ES-I3 (cell line): ENCODE measurements at regions not wholly inside any gene's neighbourhood (a gene's known extent, or its start where the extent isn't known, plus 50 kb on each side); places are given as distances from the start of the nearest gene placed in this dataset.

Experiments
- H3K36me3 ChIP-seq: 2 replicates; pipeline ENCODE4 v1.6.1; 2013; ENCODE audit warnings: mild to moderate bottlenecking, low read length, control low read depth, moderate library complexity; ENCODE audit not compliant: insufficient read depth
- H3K4me1 ChIP-seq: 2 replicates; pipeline ENCODE4 v1.6.1; 2013; ENCODE audit warnings: mild to moderate bottlenecking, control low read depth, low read length; ENCODE audit not compliant: insufficient read depth
- H3K9ac ChIP-seq: 2 replicates; pipeline ENCODE4 v1.6.1; 2013; ENCODE audit warnings: low read depth, mild to moderate bottlenecking, low read length, moderate library complexity
- H3K9me3 ChIP-seq: 2 replicates; pipeline ENCODE4 v1.6.1; 2013; ENCODE audit warnings: mild to moderate bottlenecking, low read length, moderate library complexity; ENCODE audit not compliant: control insufficient read depth, insufficient read depth

DNA sequence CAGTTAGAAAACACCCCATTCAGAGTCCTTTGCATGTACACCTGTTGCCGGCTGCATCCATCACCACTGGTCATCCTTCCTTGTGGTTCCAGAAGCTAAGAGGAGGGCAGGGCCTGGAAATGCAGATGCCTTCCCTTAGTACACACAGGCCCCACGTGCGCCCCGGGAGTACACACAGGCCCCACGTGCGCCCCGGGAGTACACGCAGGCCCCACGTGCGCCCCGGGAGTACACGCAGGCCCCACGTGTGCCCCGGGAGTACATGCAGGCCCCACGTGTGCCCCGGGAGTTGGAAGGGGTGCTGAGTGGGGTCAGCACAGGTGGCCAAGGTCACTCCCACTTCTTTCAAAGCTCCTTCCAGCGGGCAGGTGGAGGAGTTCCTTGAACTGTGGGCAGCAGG lies 1141.9 kb downstream of the BRD1 start:
- no peak overlapping the region for H3K9ac ChIP-seq
- no peaks in the 10 kb centered on the region for H3K36me3 ChIP-seq
- H3K4me1 ChIP-seq: no peaks in the 10 kb centered on the region
- H3K9me3 ChIP-seq: no peaks in the 10 kb centered on the region

- H3K4me1 ChIP-seq: no peaks in the 10 kb centered on the region
- H3K9me3 ChIP-seq: no peaks in the 10 kb centered on the region
- H3K9ac ChIP-seq: no peak overlapping the region
- no peaks in the 10 kb centered on the region for H3K36me3 ChIP-seq
Measured at GRCh38 chr22:48683640-48684039, 1144.0 kb downstream of the BRD1 start.

- no peaks in the 10 kb centered on the region for H3K4me1 ChIP-seq
- H3K36me3 ChIP-seq: no peaks in the 10 kb centered on the region
- no peak overlapping the region for H3K9ac ChIP-seq
- no peaks in the 10 kb centered on the region for H3K9me3 ChIP-seq
Measured at GRCh38 chr22:48682504-48682903, 1145.2 kb downstream of the BRD1 start.

DNA sequence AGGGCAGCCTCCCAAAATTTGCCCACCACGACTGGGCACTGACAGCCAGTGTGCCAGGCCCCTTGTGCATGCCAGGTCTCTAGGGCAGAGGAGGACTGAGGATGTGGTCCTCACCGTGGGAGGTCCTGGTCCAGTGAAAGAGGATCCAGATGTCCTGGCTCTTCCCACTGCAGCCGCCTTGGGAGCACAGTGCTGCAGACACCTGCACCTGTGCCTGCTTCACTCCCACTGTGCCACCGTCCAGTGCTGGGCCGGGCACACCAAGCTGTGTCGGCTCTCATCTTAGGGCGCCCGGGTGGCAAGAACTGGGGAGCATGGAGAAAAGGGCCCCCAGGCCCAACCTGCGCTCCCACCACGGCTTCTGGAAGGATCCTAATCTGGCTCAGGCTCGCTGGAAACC lies 1147.1 kb downstream of the BRD1 start:
- no peak overlapping the region for H3K9ac ChIP-seq
- no peaks in the 10 kb centered on the region for H3K9me3 ChIP-seq
- no peaks in the 10 kb centered on the region for H3K4me1 ChIP-seq
- H3K36me3 ChIP-seq: no peaks in the 10 kb centered on the region

DNA sequence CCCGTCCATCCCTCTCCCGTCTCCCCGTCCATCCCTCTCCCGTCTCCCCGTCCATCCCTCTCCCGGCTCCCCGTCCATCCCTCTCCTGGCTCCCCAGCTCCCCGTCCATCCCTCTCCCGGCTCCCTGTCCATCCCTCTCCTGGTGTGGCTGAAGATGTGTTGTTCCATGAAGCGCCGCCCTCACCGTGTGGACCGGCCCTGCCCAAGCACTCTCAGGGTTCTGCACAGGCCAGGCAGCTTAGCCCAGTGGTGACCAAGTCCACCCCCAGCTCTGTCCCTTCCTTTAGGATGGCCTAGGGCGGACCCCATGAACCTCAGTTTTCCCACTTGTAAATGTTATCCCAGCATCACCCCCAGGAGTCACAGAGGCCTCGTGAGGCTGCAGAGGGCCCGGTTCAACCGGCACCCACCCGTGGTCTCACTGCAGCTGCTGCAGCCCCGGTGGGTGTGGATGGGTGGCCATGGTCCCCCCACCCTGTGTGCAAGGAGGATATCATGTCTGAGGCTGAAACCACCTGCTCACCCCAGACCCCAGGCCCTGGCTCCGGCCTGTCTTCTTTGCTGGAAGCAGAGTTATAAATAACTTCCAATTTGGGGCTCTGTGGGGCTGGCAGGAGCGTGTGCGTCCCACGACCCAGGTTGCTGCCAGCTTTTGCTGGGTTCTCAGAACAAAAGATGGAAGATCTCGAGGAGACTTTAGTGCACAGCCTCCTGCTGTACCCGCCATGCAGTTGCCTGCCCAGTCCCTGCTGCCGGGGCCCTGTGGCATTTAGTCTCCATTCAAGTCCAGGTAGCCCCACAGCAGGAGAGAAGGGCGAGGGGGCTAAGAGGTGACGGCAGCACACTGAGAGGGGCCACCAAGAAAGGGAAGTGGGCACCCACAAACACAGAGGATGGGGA lies 1147.8 kb downstream of the BRD1 start:
- Histone ChIP-seq H3K4me1 (no peaks in the 10 kb centered on the region), H3K9me3 (no peaks in the 10 kb centered on the region), H3K36me3 (no peaks in the 10 kb centered on the region), H3K9ac (no peak overlapping the region)

DNA sequence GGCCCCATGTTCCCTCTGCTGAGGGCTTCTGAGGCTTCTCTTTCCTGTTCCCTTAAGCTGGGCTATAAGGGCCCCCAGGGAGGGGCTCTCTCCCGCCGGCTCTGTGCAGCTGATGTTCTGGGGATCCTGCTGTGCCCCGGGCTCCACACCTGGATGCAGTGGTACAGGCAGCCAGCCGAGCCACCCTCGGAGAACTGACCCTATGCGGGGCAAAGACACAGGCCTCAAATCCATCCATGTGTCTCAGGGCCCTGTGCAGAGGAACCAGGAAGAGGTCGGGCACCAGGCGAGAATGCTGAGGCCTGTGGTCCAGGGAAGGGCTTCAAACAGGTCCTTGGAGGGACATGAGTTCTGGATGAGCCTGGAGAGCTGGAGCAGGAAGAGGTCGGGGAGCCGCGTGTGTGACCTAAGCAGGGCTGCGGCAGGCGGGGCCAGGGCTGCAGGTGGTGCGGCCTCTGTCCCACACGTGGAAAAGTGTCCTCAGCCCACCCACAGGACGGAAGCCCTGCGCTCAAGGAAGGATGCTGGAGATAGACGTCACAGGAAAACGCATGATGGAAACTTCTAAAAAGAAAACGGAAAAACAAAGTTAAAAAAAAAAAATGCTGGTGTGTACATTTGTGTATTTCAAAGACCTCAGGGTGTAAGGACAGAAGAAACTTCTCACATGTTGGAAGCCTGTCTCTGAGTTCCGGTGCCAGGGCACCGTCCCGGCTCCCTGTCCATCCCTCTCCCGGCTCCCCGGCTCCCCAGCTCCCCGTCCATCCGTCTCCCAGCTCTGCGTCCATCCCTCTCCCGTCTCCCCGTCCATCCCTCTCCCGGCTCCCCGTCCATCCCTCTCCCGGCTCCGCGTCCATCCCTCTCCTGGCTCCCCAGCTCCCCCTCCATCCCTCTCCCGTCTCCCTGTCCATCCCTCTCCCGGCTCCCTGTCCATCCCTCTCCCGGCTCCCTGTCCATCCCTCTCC lies 1149.2 kb downstream of the BRD1 start:
- no peaks in the 10 kb centered on the region for H3K36me3 ChIP-seq
- no peaks in the 10 kb centered on the region for H3K4me1 ChIP-seq
- H3K9ac ChIP-seq: no peak overlapping the region
- H3K9me3 ChIP-seq: no peaks in the 10 kb centered on the region

DNA sequence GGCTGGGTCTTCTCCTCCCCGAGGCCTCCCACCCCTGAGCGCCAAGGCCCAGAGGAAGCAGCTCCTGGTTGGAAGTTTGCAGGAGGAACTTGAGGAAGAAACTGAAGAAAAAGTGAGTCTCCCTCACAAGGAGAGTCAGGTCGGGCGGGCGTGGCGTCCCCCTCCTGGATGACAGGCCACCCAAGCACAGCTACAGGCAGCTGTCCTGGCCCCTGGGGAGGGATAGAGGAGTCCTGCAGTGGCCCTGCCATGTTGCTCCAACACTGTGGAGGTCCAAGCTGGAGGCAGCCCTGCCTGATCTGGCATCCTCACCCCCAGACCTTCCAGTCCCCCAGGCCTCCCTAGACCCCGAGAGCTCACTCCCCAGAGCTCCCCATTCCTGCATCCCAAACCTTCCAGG lies 1150.1 kb downstream of the BRD1 start:
- no peak overlapping the region for H3K9ac ChIP-seq
- no peaks in the 10 kb centered on the region for H3K9me3 ChIP-seq
- no peaks in the 10 kb centered on the region for H3K36me3 ChIP-seq
- no peaks in the 10 kb centered on the region for H3K4me1 ChIP-seq

DNA sequence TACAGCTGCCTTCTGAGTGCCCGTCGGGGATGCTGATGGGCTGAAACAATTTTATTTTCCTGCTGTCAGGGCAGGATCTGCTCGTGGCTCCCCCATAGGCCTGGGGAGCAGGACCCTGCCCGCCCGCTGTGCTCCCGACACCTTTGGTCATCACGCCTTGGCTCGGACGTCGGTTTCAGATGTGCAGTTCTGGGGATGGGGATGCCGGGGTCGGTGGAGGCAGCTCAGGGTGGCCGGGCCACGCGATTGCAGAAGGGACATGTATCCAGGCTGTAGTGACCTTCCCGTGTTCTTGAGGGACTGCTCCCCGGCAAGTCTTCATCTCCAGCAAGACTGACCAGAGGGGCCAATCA lies 1150.5 kb downstream of the BRD1 start:
- H3K36me3 ChIP-seq: no peaks in the 10 kb centered on the region
- H3K9ac ChIP-seq: no peak overlapping the region
- H3K4me1 ChIP-seq: no peaks in the 10 kb centered on the region
- H3K9me3 ChIP-seq: no peaks in the 10 kb centered on the region

GRCh38 chr22:48676266-48677167 lies 1151.2 kb downstream of the BRD1 start:
- Histone ChIP-seq H3K9ac (no peak overlapping the region), H3K36me3 (no peaks in the 10 kb centered on the region), H3K9me3 (no peaks in the 10 kb centered on the region), H3K4me1 (no peaks in the 10 kb centered on the region)

GRCh38 chr22:48675830-48676145 lies 1151.9 kb downstream of the BRD1 start:
- Histone ChIP-seq H3K9me3 (no peaks in the 10 kb centered on the region), H3K9ac (no peak overlapping the region), H3K4me1 (no peaks in the 10 kb centered on the region), H3K36me3 (no peaks in the 10 kb centered on the region)

DNA sequence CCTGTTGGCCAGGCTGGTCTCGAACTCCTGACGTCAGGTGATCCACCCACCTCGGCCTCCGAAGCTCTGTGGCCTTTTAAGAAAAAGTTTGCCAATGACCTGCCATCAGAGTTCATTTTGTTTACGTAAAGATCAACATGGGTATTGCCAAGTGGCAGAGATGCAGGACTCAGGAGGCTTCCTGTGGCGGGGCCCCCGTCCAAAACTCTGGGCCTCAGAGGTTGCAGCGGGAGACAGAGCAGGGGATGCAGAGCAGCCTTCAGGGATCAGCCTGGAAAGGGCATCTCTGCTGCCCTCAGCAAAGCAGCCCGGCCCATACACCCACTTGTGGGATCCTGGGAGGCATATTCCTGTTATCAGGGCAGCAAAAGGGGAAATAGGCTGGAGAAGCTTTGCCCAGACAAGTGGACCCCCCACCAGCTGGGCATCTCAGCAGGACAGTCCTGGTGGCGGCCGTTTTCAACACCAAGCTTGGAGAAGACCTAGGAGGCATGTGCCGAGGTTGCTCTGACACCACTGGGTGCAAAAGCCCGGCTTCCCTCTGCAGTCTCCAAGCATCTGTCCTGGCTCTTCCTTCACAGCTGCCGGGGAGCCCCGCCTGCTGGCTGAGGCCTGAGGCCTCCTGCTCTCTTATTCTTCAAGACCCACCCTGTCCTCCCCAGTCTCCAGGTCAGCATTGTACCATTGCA lies 1152.4 kb downstream of the BRD1 start:
- Histone ChIP-seq H3K36me3 (no peaks in the 10 kb centered on the region), H3K9me3 (no peaks in the 10 kb centered on the region), H3K9ac (no peak overlapping the region), H3K4me1 (no peaks in the 10 kb centered on the region)

- Histone ChIP-seq H3K9ac (no peak overlapping the region), H3K4me1 (no peaks in the 10 kb centered on the region), H3K9me3 (no peaks in the 10 kb centered on the region), H3K36me3 (no peaks in the 10 kb centered on the region)
Measured at GRCh38 chr22:48673806-48674500, 1153.7 kb downstream of the BRD1 start.

DNA sequence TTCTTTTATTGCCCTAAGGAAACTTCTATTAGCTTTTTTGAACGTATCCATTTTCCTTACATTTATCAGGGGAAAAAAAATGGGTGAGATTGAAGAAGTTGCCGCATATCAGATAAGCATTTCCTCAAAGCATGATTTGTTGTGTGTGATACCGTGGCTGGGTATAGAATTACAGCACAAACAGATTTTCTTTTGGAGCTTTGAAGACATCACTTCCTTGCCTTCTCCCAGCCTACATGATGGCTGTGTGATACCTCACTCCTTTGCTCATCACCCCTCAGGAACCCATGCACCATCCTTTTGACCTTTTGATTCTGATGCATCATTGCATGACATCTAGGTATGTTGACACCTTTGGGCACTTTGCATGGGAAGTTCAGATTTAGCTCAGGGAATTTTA lies 1155.3 kb downstream of the BRD1 start:
- Histone ChIP-seq H3K9ac (no peak overlapping the region), H3K36me3 (no peaks in the 10 kb centered on the region), H3K4me1 (no peaks in the 10 kb centered on the region), H3K9me3 (no peaks in the 10 kb centered on the region)
